Endothelial cell of umbilical vein (primary cell): ENCODE measurements at regions not wholly inside any gene's neighbourhood (a gene's known extent, or its start where the extent isn't known, plus 50 kb on each side); places are given as distances from the start of the nearest gene placed in this dataset.

Source experiments
- BruUV-seq: library from RNA; stranded (reverse); fragments of 400-500 nt; replicated peaks from 2 replicates; lab custom pipeline; 2021; lab: Mats Ljungman, UMichigan
- CTCF ChIA-PET: fragments of 300-600, 350-600 bp; sonication (Branson Sonifier 250); formaldehyde crosslinking; loops from one replicate; lab custom pipeline; 2021; ENCODE audit warnings: antibody characterized with exemption, inconsistent platforms; lab: Charles Lee
- POLR2A ChIA-PET: fragments of 300-600, 350-600 bp; sonication (Branson Sonifier 250); formaldehyde crosslinking; loops from one replicate; lab custom pipeline; 2021; ENCODE audit warnings: antibody characterized with exemption, inconsistent platforms; lab: Charles Lee
- DNase-seq: peaks from one replicate; pipeline ENCODE4 v3.0.0-alpha.2; 2011; ENCODE audit warnings: low read depth, low spot score
- FAIRE-seq: peaks from 2 replicates; lab custom pipeline; 2011; peaks lifted over from hg19 to GRCh38; lab: Jason Lieb, UNC
- H2AFZ ChIP-seq: 2 replicates; pipeline ENCODE4 v1.6.0; 2012; ENCODE audit warnings: low read depth, low read length, control low read depth, inconsistent platforms
- H3K27ac ChIP-seq: 2 replicates; pipeline ENCODE4 v1.5.1; 2011; ENCODE audit warnings: low read depth, mild to moderate bottlenecking, control low read depth, low read length, moderate library complexity; ENCODE audit not compliant: insufficient read depth
- H3K27me3 ChIP-seq, 2 experiments: 2 replicates each; pipeline versions ENCODE4 v1.6.0 to v1.6.1; 2011; ENCODE audit warnings: low read length in 2 of 2, mixed read lengths in 1 of 2; ENCODE audit not compliant: control insufficient read depth in 2 of 2, insufficient read depth in 2 of 2
- H3K36me3 ChIP-seq, 2 experiments: 2 replicates in 1 of 2; 3 replicates in 1 of 2; pipeline ENCODE4 v1.5.1; 2011; ENCODE audit warnings: low read length in 2 of 2, mild to moderate bottlenecking in 1 of 2, moderate library complexity in 1 of 2; ENCODE audit not compliant: control insufficient read depth in 2 of 2, insufficient read depth in 2 of 2; ENCODE audit errors: extremely low read depth in 1 of 2
- H3K4me1 ChIP-seq: 3 replicates; pipeline ENCODE4 v1.5.1; 2011; ENCODE audit warnings: mild to moderate bottlenecking, low read length; ENCODE audit not compliant: control insufficient read depth, insufficient read depth; ENCODE audit errors: extremely low read depth
- H3K4me2 ChIP-seq: 2 replicates; pipeline ENCODE4 v1.6.1; 2011; ENCODE audit warnings: low read length, control low read depth, mixed read lengths; ENCODE audit not compliant: insufficient read depth
- H3K4me3 ChIP-seq, 3 experiments: fragments of 200-600 bp in 1 of 3; sonication (generic), shearing (Covaris generic) in 1 of 3; replicated peaks in 1 of 3; 2 replicates each; pipeline ENCODE4 v1.5.1; 2011 to 2016; ENCODE audit warnings: control low read depth in 3 of 3, low read length in 3 of 3, mild to moderate bottlenecking in 2 of 3, inconsistent platforms in 1 of 3, low read depth in 1 of 3, moderate library complexity in 1 of 3; ENCODE audit not compliant: insufficient read depth in 1 of 3
- H3K79me2 ChIP-seq: 2 replicates; pipeline ENCODE4 v1.6.0; 2012; ENCODE audit warnings: low read length, inconsistent platforms; ENCODE audit not compliant: control insufficient read depth, insufficient read depth
- H3K9ac ChIP-seq: replicated peaks from 2 replicates; pipeline ENCODE3; 2011; ENCODE audit warnings: low read length, control low read depth; ENCODE audit not compliant: insufficient read depth; ENCODE audit errors: extremely low read depth
- H3K9me1 ChIP-seq: replicated peaks from 3 replicates; pipeline ENCODE4 v1.6.0; 2011; ENCODE audit warnings: mild to moderate bottlenecking, low read length; ENCODE audit not compliant: control insufficient read depth, insufficient read depth; ENCODE audit errors: extremely low read depth
- H3K9me3 ChIP-seq: replicated peaks from 2 replicates; pipeline ENCODE4 v1.5.1; 2012; ENCODE audit warnings: low read length, inconsistent platforms; ENCODE audit not compliant: control insufficient read depth, insufficient read depth
- H4K20me1 ChIP-seq: replicated peaks from 2 replicates; pipeline ENCODE3; 2011; ENCODE audit warnings: mild to moderate bottlenecking, low read length; ENCODE audit not compliant: control insufficient read depth, insufficient read depth; ENCODE audit errors: extremely low read depth
- CTCF ChIP-seq, 2 donors: IDR thresholded peaks; 1 replicate in 1 of 2; 2 replicates in 1 of 2; pipeline ENCODE4 v1.5.1; 2011; ENCODE audit warnings: low read length in 2 of 2, mild to moderate bottlenecking in 2 of 2, moderate library complexity in 2 of 2, control low read depth in 1 of 2, inconsistent platforms in 1 of 2, low read depth in 1 of 2; ENCODE audit not compliant: insufficient read depth in 1 of 2; ENCODE audit errors: extremely low read depth in 1 of 2
- EZH2 ChIP-seq: IDR thresholded peaks from 2 replicates; pipeline ENCODE4 v1.6.1; 2012; ENCODE audit warnings: borderline replicate concordance, low read depth, mild to moderate bottlenecking, moderate library complexity, low read length, inconsistent platforms; ENCODE audit not compliant: severe bottlenecking
- FOS ChIP-seq: IDR thresholded peaks from 2 replicates; pipeline ENCODE4 v1.6.1; 2011; ENCODE audit warnings: mild to moderate bottlenecking, low read length, moderate library complexity, borderline replicate concordance; ENCODE audit not compliant: insufficient read depth
- GATA2 ChIP-seq: IDR thresholded peaks from 2 replicates; pipeline ENCODE4 v1.7.0; 2011; ENCODE audit warnings: low read depth, mild to moderate bottlenecking, moderate library complexity, mixed read lengths, low read length; ENCODE audit not compliant: insufficient read length, insufficient read depth
- JUN ChIP-seq: IDR thresholded peaks from 2 replicates; pipeline ENCODE4 v1.6.1; 2011; ENCODE audit warnings: borderline replicate concordance, low read depth; ENCODE audit not compliant: insufficient read length, insufficient read depth
- MAX ChIP-seq: IDR thresholded peaks from 2 replicates; pipeline ENCODE4 v1.6.1; 2011; ENCODE audit not compliant: insufficient read depth, insufficient read length
- MYC ChIP-seq: IDR thresholded peaks from one replicate; pipeline ENCODE4 v1.6.1; 2011; ENCODE audit warnings: mild to moderate bottlenecking, low read depth, low read length
- POLR2A ChIP-seq: IDR thresholded peaks from 2 replicates; pipeline ENCODE4 v1.6.1; 2012; ENCODE audit warnings: low read depth, mild to moderate bottlenecking, control low read depth, low read length
- POLR2AphosphoS5 ChIP-seq: IDR thresholded peaks from 2 replicates; pipeline ENCODE4 v1.6.1; 2012; ENCODE audit warnings: low read depth, mild to moderate bottlenecking, control low read depth, low read length, moderate library complexity; ENCODE audit not compliant: insufficient read depth
- dilution Hi-C: fragments of 300-500 bp; cut with MboI; formaldehyde crosslinking; loops from one replicate; pipeline ENCODE4 v1.15.0; 2019; ENCODE audit warnings: low sequenced_read_pairs; ENCODE audit not compliant: extremely low pct_ligation_motif_present
- intact Hi-C: fragments of 100-400 bp; cut with micrococcal nuclease; formaldehyde crosslinking; loops from one replicate; pipeline ENCODE4 v1.10.0; 2022

GRCh38 chr7:41501006-41501405, 201.9 kb downstream of the INHBA start:
- Histone ChIP-seq H3K27me3 (no peaks in the 10 kb centered on the region), H3K9me3 (no peaks in the 10 kb centered on the region), H4K20me1 (no peaks in the 10 kb centered on the region), H3K4me3 (no peak overlapping the region), H3K9ac (no peak overlapping the region), H3K27ac (no peak overlapping the region), H3K79me2 (no peaks in the 10 kb centered on the region), H3K4me2 (no peak overlapping the region), H3K4me1 (no peaks in the 10 kb centered on the region), H2AFZ (no peak overlapping the region), H3K9me1 (no peaks in the 10 kb centered on the region), H3K36me3 (no peaks in the 10 kb centered on the region)
- dilution Hi-C loops (no loop called here), intact Hi-C loops (no loop called here)
- DNase-seq (no peak), FAIRE-seq (no peak)
- ChIA-PET POLR2A (no interaction called here), CTCF (no interaction called here)
- no TSS peak for BruUV-seq
- TF ChIP-seq MAX, result no peak
- no peak for TF ChIP-seq CTCF (IDR thresholded peaks at IDR 0.05; ENCODE audit: extremely low read depth in 1 of 2, insufficient read depth in 1 of 2, low read depth in 1 of 2, low read length in 2 of 2)
- no peak for TF ChIP-seq EZH2
- TF ChIP-seq POLR2A, result no peak
- TF ChIP-seq JUN, result no peak
- TF ChIP-seq GATA2, result no peak
- no peak for TF ChIP-seq MYC
- no peak for TF ChIP-seq POLR2AphosphoS5
- no peak for TF ChIP-seq FOS
